ENCODE measurements at regions not wholly inside any gene's neighbourhood (a gene's known extent, or its start where the extent isn't known, plus 50 kb on each side); places are given as distances from the start of the nearest gene placed in this dataset.

- DNase-seq (ENCODE audit: low read depth in 1 of 2, low spot score in 1 of 2) (no peak), FAIRE-seq (peak; percentile 72), ATAC-seq (no peak)
- Histone ChIP-seq H3K4me1 (no peaks in the 10 kb centered on the region), H3K4me3 (no peak overlapping the region), H3K9me3 (peaks cover 4% of the 10 kb centered on the region; the same call in 2 of the 3 replicates), H3K4me2 (no peak overlapping the region), H3K27ac (no peak overlapping the region)
- ChIA-PET CTCF (interaction anchor here (0.7 to 42.8 kb wide), 39 partner anchors 8 to 395 kb away, joined by 3 to 782 read pairs (median 6); no protein-coding TSS in a partner anchor), POLR2A (interaction anchor here (1.0 kb wide), 1 partner anchor 200 kb away, joined by 3 read pairs; no protein-coding TSS in a partner anchor)
- WGBS (ENCODE audit: missing lambda C conversion rate), result 55% methylated on average over 6 of the region's 6 CpGs
- TF ChIP-seq HDAC2 (IDR thresholded peaks at IDR 0.05), result no peak
- TF ChIP-seq ESRRA (IDR thresholded peaks at IDR 0.05; ENCODE audit: borderline replicate concordance, low read length), result no peak
- TF ChIP-seq MAZ (IDR thresholded peaks at IDR 0.05; ENCODE audit: borderline replicate concordance, low read depth, low read length), result no peak
- no peak for TF ChIP-seq ELK1 (IDR thresholded peaks at IDR 0.05; ENCODE audit: low read depth, low read length)
- no peak for TF ChIP-seq CHD2 (IDR thresholded peaks at IDR 0.05; ENCODE audit: low read length, partially characterized antibody)
- no peak for TF ChIP-seq POLR2AphosphoS2 (conservative IDR thresholded peaks at IDR 0.05; ENCODE audit: low read length)
- no peak for TF ChIP-seq MYC (IDR thresholded peaks at IDR 0.05; ENCODE audit: borderline replicate concordance, low read length)
These were observed 223.1 kb downstream of the RBFOX3 start for GRCh38 chr17:79387783-79388182.

- no peaks in the 10 kb centered on the region for H3K9me3 ChIP-seq
- CTCF ChIA-PET, result interaction anchor here (0.6 to 42.8 kb wide), 9 partner anchors 10 to 340 kb away, joined by 3 to 782 read pairs (median 10); partner anchors contain the start of gene ENGASE
- H3K4me2 ChIP-seq, result no peak overlapping the region
- DNase-seq (ENCODE audit: low read depth in 1 of 2, low spot score in 1 of 2) (no peak), FAIRE-seq (no peak), ATAC-seq (no peak)
- 63% methylated on average over 5 of the region's 5 CpGs for WGBS (ENCODE audit: missing lambda C conversion rate)
- no peak overlapping the region for H3K4me3 ChIP-seq
- TF ChIP-seq KDM5A (IDR thresholded peaks at IDR 0.05) (no peak), RNF2 (IDR thresholded peaks at IDR 0.05; ENCODE audit: borderline replicate concordance, low read depth) (no peak), BHLHE40 (IDR thresholded peaks at IDR 0.05; ENCODE audit: low read depth, low read length) (no peak), PHF8 (IDR thresholded peaks at IDR 0.05; ENCODE audit: borderline replicate concordance, low read depth) (no peak), HDAC2 (IDR thresholded peaks at IDR 0.05) (no peak), HEYL (CRISPR knock-in tag; IDR thresholded peaks at IDR 0.05) (no peak), ZSCAN20 (CRISPR knock-in tag; IDR thresholded peaks at IDR 0.05) (no peak), BCL3 (IDR thresholded peaks at IDR 0.05) (no peak), FOXS1 (CRISPR knock-in tag; IDR thresholded peaks at IDR 0.05) (no peak), HES2 (IDR thresholded peaks at IDR 0.05) (no peak), FOSL2 (IDR thresholded peaks at IDR 0.05) (no peak), FOSL2 (CRISPR knock-in tag; IDR thresholded peaks at IDR 0.05) (no peak), JUNB (IDR thresholded peaks at IDR 0.05) (no peak), MYC (IDR thresholded peaks at IDR 0.05; ENCODE audit: borderline replicate concordance, low read length) (no peak)
- H3K27ac ChIP-seq, result no peak overlapping the region
- POLR2A ChIA-PET, result no interaction called here
- no peaks in the 10 kb centered on the region for H3K4me1 ChIP-seq
These were observed 224.8 kb downstream of the RBFOX3 start for GRCh38 chr17:79385962-79386563.

GRCh38 chr17:79382313-79382712, 228.5 kb downstream of the RBFOX3 start:
- no peak for DNase-seq (ENCODE audit: low read depth in 1 of 2, low spot score in 1 of 2)
- Histone ChIP-seq H3K27ac (no peak overlapping the region), H3K9me3 (no peaks in the 10 kb centered on the region), H3K4me2 (no peak overlapping the region), H3K4me3 (no peak overlapping the region), H3K4me1 (no peaks in the 10 kb centered on the region)
- ChIA-PET CTCF (interaction anchor here (3.0 to 42.8 kb wide), 3 partner anchors 7 to 295 kb away, joined by 12 to 782 read pairs (median 782); no protein-coding TSS in a partner anchor), POLR2A (no interaction called here)
- no peak for ATAC-seq
- 74% methylated on average over 9 of the region's 9 CpGs for WGBS (ENCODE audit: missing lambda C conversion rate)
- FAIRE-seq, result no peak
- no peak for TF ChIP-seq FOSL2 (IDR thresholded peaks at IDR 0.05)
- no peak for TF ChIP-seq FOSL2 (CRISPR knock-in tag; IDR thresholded peaks at IDR 0.05)
- TF ChIP-seq ELK1 (IDR thresholded peaks at IDR 0.05; ENCODE audit: low read depth, low read length), result no peak
- no peak for TF ChIP-seq ESRRA (IDR thresholded peaks at IDR 0.05; ENCODE audit: borderline replicate concordance, low read length)
- no peak for TF ChIP-seq RNF2 (IDR thresholded peaks at IDR 0.05; ENCODE audit: borderline replicate concordance, low read depth)
- no peak for TF ChIP-seq EHF (CRISPR knock-in tag; IDR thresholded peaks at IDR 0.05)
- no peak for TF ChIP-seq E2F6 (IDR thresholded peaks at IDR 0.05; ENCODE audit: borderline replicate concordance, low read depth)
- TF ChIP-seq NR3C1 (IDR thresholded peaks at IDR 0.05), result no peak
- no peak for TF ChIP-seq MAZ (IDR thresholded peaks at IDR 0.05; ENCODE audit: borderline replicate concordance, low read depth, low read length)
- TF ChIP-seq HES2 (IDR thresholded peaks at IDR 0.05), result no peak
- TF ChIP-seq EP300 (IDR thresholded peaks at IDR 0.05), result no peak
- TF ChIP-seq HDAC2 (IDR thresholded peaks at IDR 0.05), result no peak
- TF ChIP-seq HEYL (CRISPR knock-in tag; IDR thresholded peaks at IDR 0.05), result no peak
- no peak for TF ChIP-seq TP53 (CRISPR knock-in tag; IDR thresholded peaks at IDR 0.05)
- no peak for TF ChIP-seq FOXS1 (CRISPR knock-in tag; IDR thresholded peaks at IDR 0.05)
- no peak for TF ChIP-seq RCOR1 (IDR thresholded peaks at IDR 0.05; ENCODE audit: low read depth, low read length)
- TF ChIP-seq MAX (IDR thresholded peaks at IDR 0.05), result no peak
- no peak for TF ChIP-seq HOXB13 (CRISPR knock-in tag; IDR thresholded peaks at IDR 0.05; ENCODE audit: low read depth)
- TF ChIP-seq ZNF302 (CRISPR knock-in tag; IDR thresholded peaks at IDR 0.05), result no peak

All from A549 (cell line).